HG03442 (cell line): ENCODE measurements at regions not wholly inside any gene's neighbourhood (a gene's known extent, or its start where the extent isn't known, plus 50 kb on each side); places are given as distances from the start of the nearest gene placed in this dataset.
A peak's percentile ranks its signal among the peaks of the same experiment; 100 is the strongest.

Source experiments
- ATAC-seq: cut with Tn5 transposase; IDR thresholded peaks from one replicate; pipeline ENCODE4 v1.9.1; 2021; ENCODE audit warnings: mild to moderate bottlenecking, moderate library complexity; ENCODE audit not compliant: unreplicated experiment

- ATAC-seq, result no peak
These were observed 140.2 kb upstream of the CTTNBP2 start for GRCh38 chr7:118013252-118014010.

- ATAC-seq, result no peak
These were observed 149.3 kb upstream of the CTTNBP2 start for GRCh38 chr7:118022546-118022945.

- ATAC-seq, result no peak
These were observed 153.6 kb upstream of the CTTNBP2 start for GRCh38 chr7:118026791-118027190.

- no peak for ATAC-seq
These were observed 155.0 kb upstream of the CTTNBP2 start for GRCh38 chr7:118028226-118028625.

GRCh38 chr7:118029826-118030422, 154.0 kb upstream of the LSM8 start:
- no peak for ATAC-seq

GRCh38 chr7:118033273-118033672, 150.7 kb upstream of the LSM8 start:
- no peak for ATAC-seq

GRCh38 chr7:118039963-118040489, 143.9 kb upstream of the LSM8 start:
- ATAC-seq, result no peak

- ATAC-seq, result peak; percentile 59
These were observed 143.4 kb upstream of the LSM8 start for GRCh38 chr7:118040562-118040961.

- no peak for ATAC-seq
These were observed 142.6 kb upstream of the LSM8 start for GRCh38 chr7:118041251-118041878.

- ATAC-seq, result no peak
These were observed 138.3 kb upstream of the LSM8 start for GRCh38 chr7:118045629-118046028.

GRCh38 chr7:118046086-118046485, 137.9 kb upstream of the LSM8 start:
- ATAC-seq, result no peak

GRCh38 chr7:118046801-118047200, 137.2 kb upstream of the LSM8 start:
- no peak for ATAC-seq

GRCh38 chr7:118052336-118052735, 131.6 kb upstream of the LSM8 start:
- no peak for ATAC-seq

- no peak for ATAC-seq
These were observed 130.6 kb upstream of the LSM8 start for GRCh38 chr7:118053353-118053752.

- no peak for ATAC-seq
These were observed 129.4 kb upstream of the LSM8 start for GRCh38 chr7:118054529-118054928.

- no peak for ATAC-seq
These were observed 128.3 kb upstream of the LSM8 start for GRCh38 chr7:118055647-118056046.

- peak; percentile 43 for ATAC-seq
These were observed 126.6 kb upstream of the LSM8 start for GRCh38 chr7:118057404-118057803.

- ATAC-seq, result no peak
These were observed 124.8 kb upstream of the LSM8 start for GRCh38 chr7:118059209-118059608.

GRCh38 chr7:118060692-118061091, 123.3 kb upstream of the LSM8 start:
- ATAC-seq, result no peak

GRCh38 chr7:118061386-118061785, 122.6 kb upstream of the LSM8 start:
- ATAC-seq, result no peak

GRCh38 chr7:118072893-118073674, 110.9 kb upstream of the LSM8 start:
- ATAC-seq, result no peak
